Adrenal gland (tissue), 5 donors: ENCODE measurements at regions not wholly inside any gene's neighbourhood (a gene's known extent, or its start where the extent isn't known, plus 50 kb on each side); places are given as distances from the start of the nearest gene placed in this dataset.

Source experiments
- CTCF ChIP-seq, 6 experiments: fragments of 450-650 bp in 4 of 6; fragments of 200-600 bp in 2 of 6; sonication (generic) in 1 of 6; IDR thresholded peaks; 1 replicate in 5 of 6; 2 replicates in 1 of 6; pipeline versions ENCODE4 v1.5.1 to v1.8.0; 2016 to 2021; ENCODE audit warnings: antibody characterized with exemption in 6 of 6, mild to moderate bottlenecking in 2 of 6, moderate library complexity in 1 of 6
- POLR2A ChIP-seq, 2 donors: fragments of 450-650 bp; IDR thresholded peaks; one replicate each; pipeline ENCODE4 v1.6.1; 2017; ENCODE audit warnings: antibody characterized with exemption in 2 of 2, mild to moderate bottlenecking in 2 of 2, moderate library complexity in 1 of 2
- donor health status: DM: no; HTN: no; CAD: no.

GRCh38 chr2:43114210-43114609, 112.2 kb downstream of the ZFP36L2 start:
- TF ChIP-seq CTCF (IDR thresholded peaks at IDR 0.05) (no peak), POLR2A (IDR thresholded peaks at IDR 0.05) (no peak)
